Vagina (tissue), 2 donors: ENCODE measurements at regions not wholly inside any gene's neighbourhood (a gene's known extent, or its start where the extent isn't known, plus 50 kb on each side); places are given as distances from the start of the nearest gene placed in this dataset.

Source experiments
- DNase-seq, 2 donors: peaks; one replicate each; pipeline ENCODE4 v3.0.0-alpha.2; 2017; ENCODE audit errors: extremely low spot score in 2 of 2
- H3K27ac ChIP-seq: fragments of 200-600 bp; sonication (generic); one replicate; pipeline ENCODE4 v1.5.1; 2019
- H3K27me3 ChIP-seq: fragments of 200-600 bp; sonication (generic); one replicate; pipeline ENCODE4 v1.5.1; 2019
- H3K36me3 ChIP-seq, 2 donors: fragments of 200-600 bp; sonication (generic); one replicate each; pipeline ENCODE4 v1.5.1; 2017 to 2019
- H3K4me1 ChIP-seq: fragments of 200-600 bp; sonication (generic); one replicate; pipeline ENCODE4 v1.5.1; 2019
- H3K4me3 ChIP-seq, 2 donors: fragments of 200-600 bp; sonication (generic); 1 replicate in 1 of 2; 2 replicates in 1 of 2; pipeline ENCODE4 v1.5.1; 2016 to 2019
- H3K9me3 ChIP-seq: fragments of 200-600 bp; sonication (generic); one replicate; pipeline ENCODE4 v1.5.1; 2019
- CTCF ChIP-seq, 3 experiments: fragments of 450-650 bp in 2 of 3; fragments of 200-600 bp in 1 of 3; sonication (generic) in 1 of 3; IDR thresholded peaks; one replicate each; pipeline ENCODE4 v1.5.1; 2017 to 2019; ENCODE audit warnings: antibody characterized with exemption in 3 of 3, mild to moderate bottlenecking in 2 of 3, moderate library complexity in 2 of 3
- POLR2A ChIP-seq, 2 donors: fragments of 450-650 bp; IDR thresholded peaks; one replicate each; pipeline ENCODE4 v1.6.1; 2017; ENCODE audit warnings: antibody characterized with exemption in 2 of 2, mild to moderate bottlenecking in 2 of 2, moderate library complexity in 2 of 2
- POLR2AphosphoS5 ChIP-seq, 2 donors: sonication (generic); formaldehyde crosslinking; IDR thresholded peaks; one replicate each; pipeline ENCODE4 v1.9.0; 2017; ENCODE audit warnings: antibody characterized with exemption in 2 of 2, mild to moderate bottlenecking in 2 of 2, low read depth in 1 of 2; ENCODE audit not compliant: insufficient read depth in 1 of 2
- intact Hi-C: fragments of 100-400 bp; cut with DNase I; formaldehyde crosslinking; loops from one replicate; pipeline ENCODE4 v1.15.1; 2023

DNA sequence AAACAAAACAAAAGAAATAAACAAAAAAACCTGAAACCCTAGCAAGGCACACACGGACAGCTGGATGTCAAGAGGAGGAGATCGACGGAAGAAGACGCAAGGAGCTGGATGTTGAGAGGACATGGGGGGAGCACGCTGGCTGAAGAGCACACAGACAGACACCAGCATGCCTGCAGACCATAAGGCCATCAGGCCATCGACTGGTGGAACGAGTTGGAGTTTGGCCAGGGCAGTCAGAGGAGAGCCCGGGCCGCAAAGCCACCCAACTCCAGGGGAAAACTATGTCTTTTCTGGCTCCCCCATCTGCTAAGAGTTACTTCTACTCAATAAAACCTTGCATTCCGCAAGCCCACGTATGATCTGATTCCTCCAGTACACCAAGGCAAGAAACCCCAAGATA is 979.6 kb downstream of the PCDH17 start:
- no peak overlapping the region for H3K27ac ChIP-seq
- H3K36me3 ChIP-seq, result no peaks in the 10 kb centered on the region
- no peak for TF ChIP-seq CTCF (IDR thresholded peaks at IDR 0.05)
- no peak for TF ChIP-seq POLR2AphosphoS5 (IDR thresholded peaks at IDR 0.05; ENCODE audit: insufficient read depth in 1 of 2, low read depth in 1 of 2)
- no peak for TF ChIP-seq POLR2A (IDR thresholded peaks at IDR 0.05)
- H3K4me1 ChIP-seq, result no peaks in the 10 kb centered on the region
- intact Hi-C loops, result no loop called here
- DNase-seq, result no peak
- no peaks in the 10 kb centered on the region for H3K9me3 ChIP-seq
- H3K4me3 ChIP-seq, result no peak overlapping the region
- H3K27me3 ChIP-seq, result no peaks in the 10 kb centered on the region

DNA sequence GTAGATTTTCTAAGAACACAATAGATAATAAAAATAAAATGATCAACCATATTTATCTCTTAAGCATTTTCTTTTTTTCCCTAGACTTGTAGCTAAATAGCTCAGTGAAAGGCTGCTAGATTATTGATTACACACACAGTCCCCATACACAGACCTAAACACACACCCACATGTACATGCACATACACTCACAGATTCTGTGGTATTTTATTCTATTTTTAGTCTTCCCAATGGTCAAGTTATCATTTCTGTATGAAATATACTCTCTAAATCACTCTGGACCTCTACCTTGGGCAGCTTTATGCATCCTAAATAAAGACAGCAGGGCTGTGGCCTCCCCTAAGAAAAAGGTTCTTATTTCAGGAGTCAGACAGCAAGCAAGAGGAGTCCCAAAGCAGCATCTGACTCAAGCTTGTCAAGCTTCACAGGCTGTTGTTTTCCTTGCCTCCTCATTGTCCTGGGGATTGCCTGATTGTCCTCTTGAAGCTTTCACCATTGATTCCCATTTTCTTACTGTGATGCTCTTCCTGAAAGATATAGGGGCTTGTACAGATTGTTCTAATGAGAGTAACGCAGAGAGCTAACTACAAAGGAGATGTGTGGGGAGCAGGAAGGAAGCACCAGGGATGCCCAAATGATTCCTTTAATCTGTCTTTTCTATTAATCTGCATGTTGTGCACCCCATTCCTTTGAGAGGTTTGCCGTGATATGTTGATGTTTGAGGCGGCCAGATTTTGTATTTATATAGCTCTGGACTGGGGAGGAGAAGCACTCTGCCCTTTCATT is 986.5 kb downstream of the PCDH17 start:
- Histone ChIP-seq H3K27me3 (no peaks in the 10 kb centered on the region), H3K4me1 (no peaks in the 10 kb centered on the region), H3K4me3 (no peak overlapping the region), H3K36me3 (no peaks in the 10 kb centered on the region), H3K9me3 (no peaks in the 10 kb centered on the region), H3K27ac (no peak overlapping the region)
- no peak for TF ChIP-seq CTCF (IDR thresholded peaks at IDR 0.05)
- no peak for TF ChIP-seq POLR2AphosphoS5 (IDR thresholded peaks at IDR 0.05; ENCODE audit: insufficient read depth in 1 of 2, low read depth in 1 of 2)
- TF ChIP-seq POLR2A (IDR thresholded peaks at IDR 0.05), result no peak
- DNase-seq, result no peak
- intact Hi-C loops, result no loop called here

GRCh38 chr13:58619396-58620113 is 988.0 kb downstream of the PCDH17 start:
- intact Hi-C loops, result no loop called here
- DNase-seq, result no peak
- no peaks in the 10 kb centered on the region for H3K4me1 ChIP-seq
- no peak overlapping the region for H3K4me3 ChIP-seq
- no peak for TF ChIP-seq CTCF (IDR thresholded peaks at IDR 0.05)
- no peak for TF ChIP-seq POLR2AphosphoS5 (IDR thresholded peaks at IDR 0.05; ENCODE audit: insufficient read depth in 1 of 2, low read depth in 1 of 2)
- no peak for TF ChIP-seq POLR2A (IDR thresholded peaks at IDR 0.05)
- no peaks in the 10 kb centered on the region for H3K9me3 ChIP-seq
- H3K27ac ChIP-seq, result no peak overlapping the region
- H3K27me3 ChIP-seq, result no peaks in the 10 kb centered on the region
- no peaks in the 10 kb centered on the region for H3K36me3 ChIP-seq

DNA sequence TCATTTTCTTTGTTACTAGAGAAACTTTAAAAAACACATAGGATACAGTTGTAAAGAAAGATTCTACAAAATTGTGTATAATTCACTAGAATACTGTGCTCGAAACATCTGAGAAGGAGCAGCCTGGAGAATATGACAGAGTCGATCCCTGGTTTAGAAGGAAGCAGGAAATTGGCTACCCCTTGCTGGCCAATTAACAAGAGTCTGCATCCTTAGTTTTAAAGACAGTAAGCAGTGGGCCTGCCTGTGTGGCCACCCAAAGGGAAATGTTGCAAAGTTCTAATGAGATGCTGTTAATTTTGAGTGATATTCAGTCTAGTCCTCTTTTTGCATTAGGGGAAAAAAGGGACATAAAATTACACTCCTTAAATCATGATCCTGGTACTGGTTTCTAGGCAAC is 988.6 kb downstream of the PCDH17 start:
- no peaks in the 10 kb centered on the region for H3K9me3 ChIP-seq
- intact Hi-C loops, result no loop called here
- H3K36me3 ChIP-seq, result no peaks in the 10 kb centered on the region
- H3K4me3 ChIP-seq, result no peak overlapping the region
- no peak for DNase-seq
- no peak overlapping the region for H3K27ac ChIP-seq
- no peaks in the 10 kb centered on the region for H3K27me3 ChIP-seq
- H3K4me1 ChIP-seq, result no peaks in the 10 kb centered on the region
- TF ChIP-seq CTCF (IDR thresholded peaks at IDR 0.05) (no peak), POLR2A (IDR thresholded peaks at IDR 0.05) (no peak), POLR2AphosphoS5 (IDR thresholded peaks at IDR 0.05; ENCODE audit: insufficient read depth in 1 of 2, low read depth in 1 of 2) (no peak)
